ENCODE measurements at regions not wholly inside any gene's neighbourhood (a gene's known extent, or its start where the extent isn't known, plus 50 kb on each side); places are given as distances from the start of the nearest gene placed in this dataset.
"Not testable (repeated sequence)": the region's sequence is repeated elsewhere in the genome, so short reads cannot be mapped to it uniquely, and the experiment has no call there.

GRCh38 chr9:717722-718121 is 123.8 kb upstream of the DMRT1 start:
- no peak for DNase-seq

- no peak for DNase-seq
Measured at GRCh38 chr9:720239-720881, 121.1 kb upstream of the DMRT1 start.

- no peak for DNase-seq
Measured at GRCh38 chr9:722388-722980, 119.0 kb upstream of the DMRT1 start.

GRCh38 chr9:724461-724860 is 117.0 kb upstream of the DMRT1 start:
- DNase-seq = not testable (repeated sequence)

- DNase-seq = no peak
Measured at GRCh38 chr9:726005-726404, 115.5 kb upstream of the DMRT1 start.

- DNase-seq = no peak
Measured at GRCh38 chr9:727767-728166, 113.7 kb upstream of the DMRT1 start.

- no peak for DNase-seq
Measured at GRCh38 chr9:728535-728934, 113.0 kb upstream of the DMRT1 start.

- DNase-seq = no peak
Measured at GRCh38 chr9:731474-731873, 110.0 kb upstream of the DMRT1 start.

GRCh38 chr9:734831-735511 is 106.5 kb upstream of the DMRT1 start:
- no peak for DNase-seq

- DNase-seq = no peak
Measured at GRCh38 chr9:737400-738120, 103.9 kb upstream of the DMRT1 start.

GRCh38 chr9:738209-738915 is 103.1 kb upstream of the DMRT1 start:
- DNase-seq = no peak

GRCh38 chr9:739362-739761 is 102.1 kb upstream of the DMRT1 start:
- DNase-seq = no peak

- DNase-seq = no peak
Measured at GRCh38 chr9:740221-740620, 101.3 kb upstream of the DMRT1 start.

GRCh38 chr9:742104-742503 is 99.4 kb upstream of the DMRT1 start:
- no peak for DNase-seq

GRCh38 chr9:742914-743589 is 98.4 kb upstream of the DMRT1 start:
- no peak for DNase-seq

GRCh38 chr9:744046-744712 is 97.3 kb upstream of the DMRT1 start:
- DNase-seq = no peak

- no peak for DNase-seq
Measured at GRCh38 chr9:744790-745484, 96.6 kb upstream of the DMRT1 start.

GRCh38 chr9:745761-746380 is 95.6 kb upstream of the DMRT1 start:
- no peak for DNase-seq

- no peak for DNase-seq
Measured at GRCh38 chr9:746661-747434, 94.6 kb upstream of the DMRT1 start.

GRCh38 chr9:747567-747966 is 93.9 kb upstream of the DMRT1 start:
- no peak for DNase-seq
